ENCODE measurements at regions not wholly inside any gene's neighbourhood (a gene's known extent, or its start where the extent isn't known, plus 50 kb on each side); places are given as distances from the start of the nearest gene placed in this dataset.
A peak's percentile ranks its signal among the peaks of the same experiment; 100 is the strongest.

DNA sequence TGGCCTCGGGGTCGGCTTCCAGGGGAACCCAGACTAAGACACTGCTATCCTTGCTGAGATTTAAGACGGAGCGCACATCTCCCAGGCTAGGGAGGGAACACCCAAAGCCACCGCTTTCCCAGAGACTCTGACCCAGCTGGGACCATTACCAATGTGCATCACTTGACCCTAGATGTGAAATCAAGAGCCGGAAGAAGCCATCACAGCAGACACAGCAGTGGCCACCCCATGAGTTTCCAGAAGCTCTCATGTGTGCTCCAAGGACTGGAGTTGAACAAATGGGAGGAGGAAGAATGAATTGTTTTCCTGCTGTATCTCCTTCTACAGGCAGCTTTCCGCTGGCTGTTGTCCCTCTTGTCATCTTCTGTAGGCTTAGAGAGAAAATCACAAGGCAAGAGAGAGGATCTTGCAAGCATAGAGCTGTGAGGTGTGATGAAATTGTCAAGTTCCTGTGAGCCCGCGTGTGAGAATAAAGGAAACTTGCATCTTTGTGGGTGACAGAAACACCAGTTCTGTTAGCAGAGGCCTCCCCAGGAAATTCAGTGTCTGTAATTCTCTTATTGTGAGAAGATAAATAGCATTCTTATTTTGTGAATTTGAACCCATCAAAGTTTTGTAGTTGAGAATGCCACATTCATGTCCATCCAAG lies 711.8 kb downstream of the UQCRFS1 start:
- no peak overlapping the region for H3K27ac ChIP-seq (replicated peaks)

DNA sequence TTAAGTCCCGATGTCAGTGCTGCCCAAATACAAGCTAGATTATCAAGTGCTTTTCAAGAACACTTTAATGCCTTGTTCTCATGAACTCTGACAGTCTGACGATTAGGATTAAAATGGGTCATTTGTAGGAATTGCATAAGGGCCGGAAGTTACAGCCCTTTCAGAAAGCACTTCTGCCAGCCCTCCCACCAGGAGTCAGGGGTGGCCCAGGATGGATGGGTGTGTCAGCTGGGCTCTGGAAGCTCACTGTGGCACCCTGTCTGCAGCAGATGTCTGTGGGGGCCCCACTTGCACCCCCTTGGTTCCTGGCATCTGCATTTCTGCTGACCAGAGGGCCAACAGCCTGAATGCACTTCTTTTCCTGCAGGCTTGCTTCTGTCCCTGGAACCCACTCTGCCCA lies 712.7 kb downstream of the UQCRFS1 start:
- Histone ChIP-seq H3K4me3 (replicated peaks; ENCODE audit: insufficient read depth, low read length) (no peak overlapping the region), H3K27ac (replicated peaks) (no peak overlapping the region), H3K27me3 (ENCODE audit: insufficient read depth, poor library complexity, severe bottlenecking) (no peaks in the 10 kb centered on the region)
- TF ChIP-seq, protein P1, sequence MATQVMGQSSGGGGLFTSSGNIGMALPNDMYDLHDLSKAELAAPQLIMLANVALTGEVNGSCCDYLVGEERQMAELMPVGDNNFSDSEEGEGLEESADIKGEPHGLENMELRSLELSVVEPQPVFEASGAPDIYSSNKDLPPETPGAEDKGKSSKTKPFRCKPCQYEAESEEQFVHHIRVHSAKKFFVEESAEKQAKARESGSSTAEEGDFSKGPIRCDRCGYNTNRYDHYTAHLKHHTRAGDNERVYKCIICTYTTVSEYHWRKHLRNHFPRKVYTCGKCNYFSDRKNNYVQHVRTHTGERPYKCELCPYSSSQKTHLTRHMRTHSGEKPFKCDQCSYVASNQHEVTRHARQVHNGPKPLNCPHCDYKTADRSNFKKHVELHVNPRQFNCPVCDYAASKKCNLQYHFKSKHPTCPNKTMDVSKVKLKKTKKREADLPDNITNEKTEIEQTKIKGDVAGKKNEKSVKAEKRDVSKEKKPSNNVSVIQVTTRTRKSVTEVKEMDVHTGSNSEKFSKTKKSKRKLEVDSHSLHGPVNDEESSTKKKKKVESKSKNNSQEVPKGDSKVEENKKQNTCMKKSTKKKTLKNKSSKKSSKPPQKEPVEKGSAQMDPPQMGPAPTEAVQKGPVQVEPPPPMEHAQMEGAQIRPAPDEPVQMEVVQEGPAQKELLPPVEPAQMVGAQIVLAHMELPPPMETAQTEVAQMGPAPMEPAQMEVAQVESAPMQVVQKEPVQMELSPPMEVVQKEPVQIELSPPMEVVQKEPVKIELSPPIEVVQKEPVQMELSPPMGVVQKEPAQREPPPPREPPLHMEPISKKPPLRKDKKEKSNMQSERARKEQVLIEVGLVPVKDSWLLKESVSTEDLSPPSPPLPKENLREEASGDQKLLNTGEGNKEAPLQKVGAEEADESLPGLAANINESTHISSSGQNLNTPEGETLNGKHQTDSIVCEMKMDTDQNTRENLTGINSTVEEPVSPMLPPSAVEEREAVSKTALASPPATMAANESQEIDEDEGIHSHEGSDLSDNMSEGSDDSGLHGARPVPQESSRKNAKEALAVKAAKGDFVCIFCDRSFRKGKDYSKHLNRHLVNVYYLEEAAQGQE (IDR thresholded peaks at IDR 0.05; ENCODE audit: insufficient replicate concordance, low read depth): no peak
- no peak for TF ChIP-seq GABPA (IDR thresholded peaks at IDR 0.05; ENCODE audit: low read depth)
- no peak for TF ChIP-seq SPI1 (IDR thresholded peaks at IDR 0.05; ENCODE audit: borderline replicate concordance, low read depth)
- no peak for TF ChIP-seq CTCF (IDR thresholded peaks at IDR 0.05; ENCODE audit: insufficient read depth, low read length)
- no peak for TF ChIP-seq POLR2AphosphoS5 (IDR thresholded peaks at IDR 0.05; ENCODE audit: low read depth)
- DNase-seq (ENCODE audit: low read depth in 1 of 2, low spot score in 1 of 2): no peak

More for the DNA sequence above, 711.8 kb downstream of the UQCRFS1 start:
- DNase-seq (ENCODE audit: low read depth in 1 of 2, low spot score in 1 of 2): peak in 1 of 2 experiments; percentile 69
- no peaks in the 10 kb centered on the region for H3K27me3 ChIP-seq (ENCODE audit: insufficient read depth, poor library complexity, severe bottlenecking)
- TF ChIP-seq GABPA (IDR thresholded peaks at IDR 0.05; ENCODE audit: low read depth) (no peak), SPI1 (IDR thresholded peaks at IDR 0.05; ENCODE audit: borderline replicate concordance, low read depth) (no peak), POLR2AphosphoS5 (IDR thresholded peaks at IDR 0.05; ENCODE audit: low read depth) (no peak), CTCF (IDR thresholded peaks at IDR 0.05; ENCODE audit: insufficient read depth, low read length) (no peak)
- TF ChIP-seq, protein P1 (IDR thresholded peaks at IDR 0.05; ENCODE audit: insufficient replicate concordance, low read depth): no peak
- H3K4me3 ChIP-seq (replicated peaks; ENCODE audit: insufficient read depth, low read length): no peak overlapping the region

DNA sequence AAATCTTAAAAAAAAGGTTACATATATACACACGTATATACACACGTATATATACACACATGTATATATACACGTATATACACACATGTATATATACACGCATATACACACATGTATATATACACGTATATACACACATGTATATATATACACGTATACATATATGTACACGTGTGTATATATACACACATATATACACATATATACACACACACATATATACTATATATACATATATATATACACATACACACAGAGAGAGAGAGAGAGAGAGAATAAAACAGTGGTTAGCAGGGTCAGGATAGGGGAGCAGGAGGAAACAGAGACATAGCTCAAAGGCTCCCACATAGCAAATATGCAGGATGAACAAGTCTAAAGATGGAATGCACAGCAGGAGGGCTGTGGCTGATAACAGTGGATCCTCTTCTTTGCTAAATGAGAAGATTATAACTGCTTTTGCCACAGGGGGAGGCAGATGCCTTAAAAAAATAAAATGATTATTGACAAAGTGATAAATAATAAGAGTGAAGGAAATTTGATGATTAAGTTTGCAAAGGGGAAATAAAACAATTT lies 714.5 kb downstream of the UQCRFS1 start:
- no peaks in the 10 kb centered on the region for H3K27me3 ChIP-seq (ENCODE audit: insufficient read depth, poor library complexity, severe bottlenecking)
- no peak overlapping the region for H3K27ac ChIP-seq (replicated peaks)
- no peak for DNase-seq (ENCODE audit: low read depth in 1 of 2, low spot score in 1 of 2)
- H3K4me3 ChIP-seq (replicated peaks; ENCODE audit: insufficient read depth, low read length): no peak overlapping the region
- TF ChIP-seq, protein P1 (IDR thresholded peaks at IDR 0.05; ENCODE audit: insufficient replicate concordance, low read depth): no peak
- TF ChIP-seq SPI1 (IDR thresholded peaks at IDR 0.05; ENCODE audit: borderline replicate concordance, low read depth): no peak
- TF ChIP-seq POLR2AphosphoS5 (IDR thresholded peaks at IDR 0.05; ENCODE audit: low read depth): no peak
- no peak for TF ChIP-seq GABPA (IDR thresholded peaks at IDR 0.05; ENCODE audit: low read depth)
- TF ChIP-seq CTCF (IDR thresholded peaks at IDR 0.05; ENCODE audit: insufficient read depth, low read length): no peak
